ENCODE measurements at regions not wholly inside any gene's neighbourhood (a gene's known extent, or its start where the extent isn't known, plus 50 kb on each side); places are given as distances from the start of the nearest gene placed in this dataset.

- Histone ChIP-seq H3K27me3 (ENCODE audit: control insufficient read depth, insufficient read depth, low read length) (no peaks in the 10 kb centered on the region), H3K27ac (ENCODE audit: low read length) (no peak overlapping the region), H3K9me3 (ENCODE audit: control insufficient read depth, insufficient read depth, low read depth, low read length) (no peaks in the 10 kb centered on the region), H3K36me3 (ENCODE audit: control insufficient read depth, insufficient read depth, low read length) (no peaks in the 10 kb centered on the region), H3K4me1 (ENCODE audit: control insufficient read depth, insufficient read depth, low read length) (no peaks in the 10 kb centered on the region), H3K4me3 (ENCODE audit: low read depth in 2 of 2, low read length in 2 of 2) (no peak overlapping the region)
- POLR2A ChIA-PET, result interaction anchor here (0.5 kb wide), 1 partner anchor 26 kb away, joined by 4 read pairs; no protein-coding TSS in a partner anchor
- no peak for DNase-seq (ENCODE audit: low read depth, low spot score)
- TF ChIP-seq SIN3A (IDR thresholded peaks at IDR 0.05; ENCODE audit: borderline replicate concordance, insufficient read depth, low read depth, low read length) (no peak), REST (IDR thresholded peaks at IDR 0.05; ENCODE audit: insufficient read depth in 1 of 2, low read depth in 2 of 2, low read length in 1 of 2) (no peak), POLR2AphosphoS5 (IDR thresholded peaks at IDR 0.05; ENCODE audit: low read depth, low read length) (no peak), TCF7L2 (IDR thresholded peaks at IDR 0.05; ENCODE audit: low read depth, low read length) (no peak), CTCF (IDR thresholded peaks at IDR 0.05) (no peak)
- intact Hi-C loops (cut with micrococcal nuclease; ENCODE audit: unreplicated experiment), result no loop called here
- no peak for ATAC-seq
- no TSS peak for BruUV-seq (replicated peaks)
- in situ Hi-C loops (cut with HindIII; ENCODE audit: low pct_unique_long_range_greater_than_20kb, low sequenced_read_pairs), result no loop called here
- CTCF ChIA-PET, result interaction anchor here (0.6 kb wide), 1 partner anchor 46 kb away, joined by 9 read pairs; no protein-coding TSS in a partner anchor
Observed at GRCh38 chr16:86389566-86390328, 120.6 kb upstream of the FOXF1 start.

- Histone ChIP-seq H3K36me3 (ENCODE audit: control insufficient read depth, insufficient read depth, low read length) (no peaks in the 10 kb centered on the region), H3K4me3 (ENCODE audit: low read depth in 2 of 2, low read length in 2 of 2) (no peak overlapping the region), H3K9me3 (ENCODE audit: control insufficient read depth, insufficient read depth, low read depth, low read length) (no peaks in the 10 kb centered on the region), H3K4me1 (ENCODE audit: control insufficient read depth, insufficient read depth, low read length) (no peaks in the 10 kb centered on the region), H3K27ac (ENCODE audit: low read length) (no peak overlapping the region), H3K27me3 (ENCODE audit: control insufficient read depth, insufficient read depth, low read length) (no peaks in the 10 kb centered on the region)
- CTCF ChIA-PET, result interaction anchor here (0.6 kb wide), 1 partner anchor 47 kb away, joined by 9 read pairs; no protein-coding TSS in a partner anchor
- intact Hi-C loops (cut with micrococcal nuclease; ENCODE audit: unreplicated experiment), result no loop called here
- in situ Hi-C loops (cut with HindIII; ENCODE audit: low pct_unique_long_range_greater_than_20kb, low sequenced_read_pairs), result no loop called here
- no peak for ATAC-seq
- no TSS peak for BruUV-seq (replicated peaks)
- no peak for TF ChIP-seq TCF7L2 (IDR thresholded peaks at IDR 0.05; ENCODE audit: low read depth, low read length)
- no peak for TF ChIP-seq CTCF (IDR thresholded peaks at IDR 0.05)
- TF ChIP-seq REST (IDR thresholded peaks at IDR 0.05; ENCODE audit: insufficient read depth in 1 of 2, low read depth in 2 of 2, low read length in 1 of 2), result no peak
- no peak for TF ChIP-seq POLR2AphosphoS5 (IDR thresholded peaks at IDR 0.05; ENCODE audit: low read depth, low read length)
- TF ChIP-seq SIN3A (IDR thresholded peaks at IDR 0.05; ENCODE audit: borderline replicate concordance, insufficient read depth, low read depth, low read length), result no peak
- POLR2A ChIA-PET, result no interaction called here
- DNase-seq (ENCODE audit: low read depth, low spot score), result no peak
Observed at GRCh38 chr16:86390335-86390734, 120.0 kb upstream of the FOXF1 start.

Measured in Panc1 (cell line).